ENCODE measurements at regions not wholly inside any gene's neighbourhood (a gene's known extent, or its start where the extent isn't known, plus 50 kb on each side); places are given as distances from the start of the nearest gene placed in this dataset.

DNA sequence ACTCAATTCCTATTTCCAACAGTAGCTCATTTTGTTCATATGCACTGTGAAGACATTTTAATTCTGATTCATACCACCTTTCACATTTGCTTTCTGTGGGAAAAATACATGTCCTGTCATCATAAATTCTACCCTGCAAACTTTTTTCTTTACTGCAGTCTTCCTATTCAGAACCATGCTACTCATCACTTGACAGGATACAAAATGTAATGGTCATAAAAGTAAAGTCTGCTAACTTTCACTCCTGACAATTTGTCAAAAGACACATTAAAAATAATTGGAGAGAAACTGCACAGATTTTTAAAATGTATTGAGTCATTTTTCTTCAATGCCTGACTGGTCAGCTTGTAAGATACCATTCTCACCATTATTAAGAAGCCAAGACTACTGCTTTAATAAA is 1817.1 kb downstream of the BRINP3 start:
- TF ChIP-seq EZH2 (IDR thresholded peaks at IDR 0.05) (no peak), POLR2AphosphoS5 (IDR thresholded peaks at IDR 0.05; ENCODE audit: borderline replicate concordance, low read depth, low read length) (no peak), FOXP2 (optimal IDR thresholded peaks at IDR 0.05; ENCODE audit: control extremely low read depth, extremely low read length, insufficient read depth) (no peak)

Measured in SK-N-MC (cell line).